ENCODE measurements at regions not wholly inside any gene's neighbourhood (a gene's known extent, or its start where the extent isn't known, plus 50 kb on each side); places are given as distances from the start of the nearest gene placed in this dataset.

DNA sequence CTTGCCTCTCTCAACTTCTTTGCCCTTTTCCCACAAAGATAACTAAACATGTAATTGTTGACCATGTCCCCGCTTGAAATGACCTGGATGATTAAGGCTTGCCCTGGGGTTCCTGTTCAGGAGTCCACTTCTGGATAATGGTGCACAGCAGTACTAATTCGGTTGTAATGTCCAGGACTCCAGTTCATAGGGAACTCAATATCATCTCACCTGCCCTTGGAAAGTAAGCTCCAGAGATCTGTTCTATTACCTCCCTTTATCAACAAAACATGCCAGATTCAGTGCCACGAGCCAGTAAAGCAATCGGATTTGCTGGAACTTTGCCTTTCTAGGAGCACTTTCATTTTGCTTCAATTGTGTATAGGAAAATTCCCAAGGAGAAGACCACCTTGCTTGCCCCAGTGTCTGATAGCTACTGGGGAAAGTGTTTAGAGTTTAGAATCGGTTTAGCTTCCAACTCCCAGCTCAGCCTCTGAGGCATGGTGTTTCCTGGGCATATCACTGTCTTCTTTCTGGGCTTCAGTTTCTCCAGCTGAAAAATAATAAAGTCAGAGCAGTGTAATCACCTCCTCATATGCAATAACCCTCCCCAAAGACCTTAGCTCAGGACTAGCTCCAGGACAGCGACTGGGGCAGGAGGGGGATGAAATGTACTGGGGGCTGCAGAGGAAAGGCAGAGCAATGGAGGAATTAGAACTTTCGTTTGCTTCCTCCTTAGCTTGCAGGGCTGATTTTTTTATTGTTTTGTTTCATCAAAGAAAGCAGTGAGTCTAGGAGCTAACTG is 162.6 kb upstream of the CYRIA start:
- TF ChIP-seq, protein P1, sequence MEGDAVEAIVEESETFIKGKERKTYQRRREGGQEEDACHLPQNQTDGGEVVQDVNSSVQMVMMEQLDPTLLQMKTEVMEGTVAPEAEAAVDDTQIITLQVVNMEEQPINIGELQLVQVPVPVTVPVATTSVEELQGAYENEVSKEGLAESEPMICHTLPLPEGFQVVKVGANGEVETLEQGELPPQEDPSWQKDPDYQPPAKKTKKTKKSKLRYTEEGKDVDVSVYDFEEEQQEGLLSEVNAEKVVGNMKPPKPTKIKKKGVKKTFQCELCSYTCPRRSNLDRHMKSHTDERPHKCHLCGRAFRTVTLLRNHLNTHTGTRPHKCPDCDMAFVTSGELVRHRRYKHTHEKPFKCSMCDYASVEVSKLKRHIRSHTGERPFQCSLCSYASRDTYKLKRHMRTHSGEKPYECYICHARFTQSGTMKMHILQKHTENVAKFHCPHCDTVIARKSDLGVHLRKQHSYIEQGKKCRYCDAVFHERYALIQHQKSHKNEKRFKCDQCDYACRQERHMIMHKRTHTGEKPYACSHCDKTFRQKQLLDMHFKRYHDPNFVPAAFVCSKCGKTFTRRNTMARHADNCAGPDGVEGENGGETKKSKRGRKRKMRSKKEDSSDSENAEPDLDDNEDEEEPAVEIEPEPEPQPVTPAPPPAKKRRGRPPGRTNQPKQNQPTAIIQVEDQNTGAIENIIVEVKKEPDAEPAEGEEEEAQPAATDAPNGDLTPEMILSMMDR (IDR thresholded peaks at IDR 0.05), result no peak
- TF ChIP-seq TAF1 (IDR thresholded peaks at IDR 0.05; ENCODE audit: borderline replicate concordance, low read depth, low read length) (no peak), MXI1 (IDR thresholded peaks at IDR 0.05; ENCODE audit: low read depth, low read length) (no peak), POLR2AphosphoS5 (IDR thresholded peaks at IDR 0.05; ENCODE audit: low read depth, low read length) (no peak), RAD21 (IDR thresholded peaks at IDR 0.05; ENCODE audit: low read length) (no peak)
